HPDE6-E6E7 (cell line): ENCODE measurements at regions not wholly inside any gene's neighbourhood (a gene's known extent, or its start where the extent isn't known, plus 50 kb on each side); places are given as distances from the start of the nearest gene placed in this dataset.

ENCODE experiments used
- DNase-seq: peaks from one replicate; pipeline ENCODE4 v3.0.0; 2011; ENCODE audit warnings: missing footprints; ENCODE audit errors: extremely low spot score

- no peak for DNase-seq
Observed at GRCh38 chr14:35222324-35222723, 69.9 kb upstream of the PSMA6 start.

DNA sequence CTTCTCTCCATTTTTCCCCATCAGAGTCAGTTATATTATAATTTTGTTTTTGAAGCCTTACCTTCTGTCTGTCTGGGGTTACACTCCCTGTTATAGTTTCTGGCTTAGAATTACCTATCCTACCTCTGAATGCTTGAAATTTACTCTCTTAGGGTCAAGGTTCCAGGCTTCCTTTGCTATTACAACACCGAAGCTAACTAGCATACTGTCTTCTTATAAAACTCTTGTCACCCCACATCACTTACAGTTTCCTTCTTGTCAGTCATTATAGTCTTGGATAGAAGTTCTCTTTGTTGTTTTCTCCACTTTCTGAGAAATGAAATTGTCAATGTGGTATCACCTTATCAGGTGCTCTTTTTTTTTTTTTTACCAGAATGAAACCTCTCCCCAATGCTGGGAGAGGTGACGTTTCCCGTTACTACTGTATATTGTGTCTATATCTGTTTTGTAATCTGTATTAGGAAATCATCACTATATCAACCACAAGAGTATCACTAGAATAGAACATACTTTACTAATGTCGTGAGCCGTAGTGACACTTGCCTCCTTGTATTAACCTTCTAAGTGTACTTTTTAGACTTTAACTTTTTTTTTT is 69.2 kb upstream of the PSMA6 start:
- DNase-seq, result no peak

DNA sequence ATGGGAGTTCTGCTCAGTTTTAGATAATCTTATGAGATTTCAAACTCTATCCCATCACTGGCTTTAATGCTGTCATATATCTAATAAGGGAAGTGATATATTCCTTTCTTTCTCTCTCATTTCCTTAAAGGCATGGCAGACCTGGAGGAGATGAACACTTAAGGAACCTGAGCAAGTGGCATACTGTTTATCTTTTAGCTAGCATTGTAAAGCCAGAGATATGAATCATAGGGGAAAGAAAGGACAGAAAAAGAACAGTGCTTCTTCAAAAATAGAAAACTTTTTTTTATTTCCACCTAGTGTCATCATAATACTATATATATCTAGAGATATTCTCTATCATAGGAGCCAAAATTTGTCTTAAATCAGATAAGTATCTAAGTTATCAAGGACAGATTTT is 68.3 kb upstream of the PSMA6 start:
- DNase-seq, result no peak

DNA sequence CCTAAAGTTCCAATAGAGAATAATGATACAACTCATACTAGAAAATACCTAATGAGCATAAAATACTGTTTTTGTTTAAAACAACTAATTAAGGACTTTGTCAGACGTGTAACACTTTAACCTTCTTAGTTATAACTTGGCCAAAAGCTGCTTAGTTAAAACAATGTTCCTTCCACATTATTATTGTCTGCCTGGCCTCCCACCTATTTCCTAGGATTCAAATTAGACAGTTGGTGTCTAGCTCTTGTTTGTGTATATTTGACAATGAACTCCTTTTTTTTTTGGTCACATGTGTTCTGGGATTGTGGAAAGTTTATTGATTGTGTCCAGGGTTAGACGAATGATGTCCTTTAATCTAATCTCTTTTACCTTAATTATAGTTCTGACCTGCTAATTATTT is 67.6 kb upstream of the PSMA6 start:
- no peak for DNase-seq

DNA sequence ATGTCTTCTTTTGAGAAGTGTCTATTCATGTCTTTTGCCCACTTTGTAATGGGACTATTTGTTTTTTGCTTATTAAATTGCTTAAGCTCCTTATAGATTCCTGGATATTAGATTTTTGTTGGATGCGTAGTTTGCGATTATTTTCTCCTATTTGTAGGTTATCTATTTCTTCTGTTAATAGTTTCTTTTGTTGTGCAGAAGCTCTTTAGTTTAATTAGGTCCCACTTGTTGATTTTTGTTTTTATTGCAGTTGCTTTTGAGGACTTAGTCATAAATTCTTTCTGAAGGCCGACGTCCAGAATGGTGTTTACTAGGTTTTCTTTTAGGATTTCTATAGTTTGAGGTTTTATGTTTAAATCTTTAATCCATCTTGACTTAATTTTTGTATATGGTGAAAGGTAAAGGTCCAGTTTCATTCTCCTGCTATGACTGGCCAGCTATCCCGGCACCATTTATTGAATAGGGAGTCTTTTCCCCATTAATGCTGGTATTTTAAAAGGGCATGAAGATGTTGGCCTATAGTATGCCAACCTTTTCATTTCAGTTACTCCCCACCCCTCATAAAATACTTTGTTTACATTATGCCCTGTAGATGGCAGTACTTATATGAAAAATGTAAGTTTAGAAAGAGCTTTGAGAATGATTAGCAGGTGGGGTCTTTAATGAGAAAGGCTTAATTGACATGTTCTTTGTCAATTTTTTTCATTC is 62.9 kb upstream of the PSMA6 start:
- no peak for DNase-seq

- no peak for DNase-seq
Observed at GRCh38 chr14:35229792-35230089, 62.4 kb upstream of the PSMA6 start.

GRCh38 chr14:35231207-35231760 is 60.9 kb upstream of the PSMA6 start:
- no peak for DNase-seq

- no peak for DNase-seq
Observed at GRCh38 chr14:35234012-35234805, 58.0 kb upstream of the PSMA6 start.

DNA sequence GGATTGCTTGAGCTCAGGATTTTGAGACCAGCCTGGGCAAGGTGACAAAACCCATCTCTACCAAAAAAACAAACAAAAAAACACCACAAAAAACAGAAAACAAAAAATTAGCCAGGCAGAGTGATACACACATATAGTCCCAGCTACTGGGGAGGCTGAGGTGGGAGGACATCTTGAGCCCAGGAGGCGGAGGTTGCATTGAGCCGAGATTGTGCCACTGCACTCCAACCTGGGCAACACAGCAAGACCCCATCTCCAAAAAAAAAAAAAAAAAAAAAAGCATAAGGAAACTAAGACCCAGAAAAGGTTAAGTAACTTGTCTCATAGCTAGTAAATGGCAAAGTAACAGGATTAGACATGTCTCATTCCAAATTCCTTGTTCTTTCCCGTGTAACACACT is 56.3 kb upstream of the PSMA6 start:
- DNase-seq, result no peak

DNA sequence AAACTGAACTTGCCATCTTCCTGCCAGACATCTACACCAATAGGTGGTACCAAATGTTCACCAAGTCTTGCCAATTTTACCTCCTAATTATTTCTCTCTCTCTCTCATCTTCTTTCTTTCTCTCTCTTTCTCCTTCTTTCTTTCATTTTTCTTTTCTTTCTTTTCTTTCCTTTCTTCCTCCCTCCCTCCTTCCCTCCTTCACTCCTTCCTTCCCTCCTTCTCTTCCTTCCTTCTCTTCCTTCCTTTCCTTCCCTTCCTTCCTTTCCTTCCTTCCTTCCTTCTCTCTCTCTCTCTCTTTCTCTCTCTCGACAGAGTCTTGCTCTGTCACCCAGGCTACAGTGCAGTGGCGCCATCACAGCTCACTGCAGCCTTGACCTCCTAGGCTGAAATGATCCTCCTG is 55.4 kb upstream of the PSMA6 start:
- DNase-seq, result no peak

GRCh38 chr14:35240231-35240630 is 52.0 kb upstream of the PSMA6 start:
- no peak for DNase-seq
